SK-N-SH (cell line): ENCODE measurements at regions not wholly inside any gene's neighbourhood (a gene's known extent, or its start where the extent isn't known, plus 50 kb on each side); places are given as distances from the start of the nearest gene placed in this dataset.

Source experiments
- CHD2 ChIP-seq: fragments of 150-350 bp; IDR thresholded peaks from 2 replicates; pipeline ENCODE4 v1.6.1; 2018; ENCODE audit warnings: low read length; ENCODE audit not compliant: partially characterized antibody
- CTCF ChIP-seq: fragments of 200-600 bp; sonication (generic); IDR thresholded peaks from 2 replicates; pipeline ENCODE4 v1.6.1; 2017; ENCODE audit warnings: antibody characterized with exemption, mild to moderate bottlenecking, moderate library complexity
- ELF1 ChIP-seq: IDR thresholded peaks from 2 replicates; pipeline ENCODE4 v1.4.0; 2012
- FOXJ3 ChIP-seq: sonication (generic); formaldehyde crosslinking; IDR thresholded peaks from 2 replicates; pipeline ENCODE4 v1.5.1; 2020; ENCODE audit warnings: mild to moderate bottlenecking, missing genetic modification reagents
- POLR2AphosphoS5 ChIP-seq: IDR thresholded peaks from 2 replicates; pipeline ENCODE4 v1.6.1; 2012; ENCODE audit warnings: low read depth, low read length
- REST ChIP-seq: IDR thresholded peaks from 2 replicates; pipeline ENCODE4 v1.6.1; 2012; ENCODE audit warnings: mild to moderate bottlenecking, low read depth, low read length, moderate library complexity
- TCF12 ChIP-seq: IDR thresholded peaks from 2 replicates; pipeline ENCODE4 v1.4.0; 2012
- YY1 ChIP-seq: IDR thresholded peaks from 2 replicates; pipeline ENCODE4 v1.4.0; 2012; ENCODE audit warnings: low read depth, mild to moderate bottlenecking

- TF ChIP-seq CTCF: no peak
- TF ChIP-seq CHD2: no peak
- no peak for TF ChIP-seq REST
- no peak for TF ChIP-seq YY1
- no peak for TF ChIP-seq FOXJ3
- no peak for TF ChIP-seq POLR2AphosphoS5
- TF ChIP-seq ELF1: no peak
- TF ChIP-seq TCF12: no peak
Measured at GRCh38 chr21:27636656-27637055, 669.8 kb upstream of the ADAMTS5 start.
